ENCODE measurements at regions not wholly inside any gene's neighbourhood (a gene's known extent, or its start where the extent isn't known, plus 50 kb on each side); places are given as distances from the start of the nearest gene placed in this dataset.

GRCh38 chr6:21414065-21414464 is 179.5 kb upstream of the SOX4 start:
- TF ChIP-seq Cebpa-rat (IDR thresholded peaks at IDR 0.05), result no peak
- Histone ChIP-seq H3K4me3 (no peak overlapping the region), H3K4me1 (no peaks in the 10 kb centered on the region), H3K27me3 (no peaks in the 10 kb centered on the region), H3K9ac (no peak overlapping the region), H3K9me3 (peaks cover 15% of the 10 kb centered on the region), H4K20me1 (no peaks in the 10 kb centered on the region), H3K27ac (no peak overlapping the region), H3K36me3 (no peaks in the 10 kb centered on the region), H3K4me2 (no peak overlapping the region)

- no peaks in the 10 kb centered on the region for H3K27me3 ChIP-seq
- H3K9ac ChIP-seq, result no peak overlapping the region
- no peak overlapping the region for H3K4me3 ChIP-seq
- H3K27ac ChIP-seq, result no peak overlapping the region
- no peaks in the 10 kb centered on the region for H3K4me1 ChIP-seq
- H4K20me1 ChIP-seq, result no peaks in the 10 kb centered on the region
- H3K36me3 ChIP-seq, result no peaks in the 10 kb centered on the region
- no peaks in the 10 kb centered on the region; the same call in 1 of the 2 replicates for H3K9me3 ChIP-seq
- TF ChIP-seq Cebpa-rat (IDR thresholded peaks at IDR 0.05), result no peak
- no peak overlapping the region for H3K4me2 ChIP-seq
Measured at GRCh38 chr6:21420146-21420878, 173.2 kb upstream of the SOX4 start.

- no peaks in the 10 kb centered on the region for H3K27me3 ChIP-seq
- H4K20me1 ChIP-seq, result no peaks in the 10 kb centered on the region
- no peak for TF ChIP-seq Cebpa-rat (IDR thresholded peaks at IDR 0.05)
- no peak overlapping the region for H3K4me3 ChIP-seq
- no peaks in the 10 kb centered on the region for H3K4me1 ChIP-seq
- H3K4me2 ChIP-seq, result no peak overlapping the region
- no peak overlapping the region for H3K9ac ChIP-seq
- no peak overlapping the region for H3K27ac ChIP-seq
- no peaks in the 10 kb centered on the region for H3K36me3 ChIP-seq
- H3K9me3 ChIP-seq, result no peaks in the 10 kb centered on the region; the same call in 1 of the 2 replicates
Measured at GRCh38 chr6:21420926-21421325, 172.6 kb upstream of the SOX4 start.

GRCh38 chr6:21423106-21423854 is 170.3 kb upstream of the SOX4 start:
- no peak overlapping the region for H3K4me3 ChIP-seq
- no peaks in the 10 kb centered on the region for H4K20me1 ChIP-seq
- H3K27me3 ChIP-seq, result no peaks in the 10 kb centered on the region
- peaks cover 4% of the 10 kb centered on the region for H3K9me3 ChIP-seq
- no peak overlapping the region for H3K27ac ChIP-seq
- H3K4me2 ChIP-seq, result no peak overlapping the region
- H3K4me1 ChIP-seq, result no peaks in the 10 kb centered on the region
- no peak for TF ChIP-seq Cebpa-rat (IDR thresholded peaks at IDR 0.05)
- H3K9ac ChIP-seq, result no peak overlapping the region
- H3K36me3 ChIP-seq, result no peaks in the 10 kb centered on the region

GRCh38 chr6:21426841-21427490 is 166.6 kb upstream of the SOX4 start:
- H3K9me3 ChIP-seq, result peaks cover 4% of the 10 kb centered on the region
- no peak overlapping the region for H3K4me3 ChIP-seq
- H3K9ac ChIP-seq, result no peak overlapping the region
- H3K4me1 ChIP-seq, result no peaks in the 10 kb centered on the region
- H3K4me2 ChIP-seq, result no peak overlapping the region
- H3K27ac ChIP-seq, result no peak overlapping the region
- no peaks in the 10 kb centered on the region for H4K20me1 ChIP-seq
- no peaks in the 10 kb centered on the region for H3K27me3 ChIP-seq
- no peak for TF ChIP-seq Cebpa-rat (IDR thresholded peaks at IDR 0.05)
- H3K36me3 ChIP-seq, result no peaks in the 10 kb centered on the region

- no peaks in the 10 kb centered on the region for H3K4me1 ChIP-seq
- H3K9ac ChIP-seq, result no peak overlapping the region
- no peak overlapping the region for H3K27ac ChIP-seq
- no peak for TF ChIP-seq Cebpa-rat (IDR thresholded peaks at IDR 0.05)
- no peaks in the 10 kb centered on the region for H3K27me3 ChIP-seq
- no peak overlapping the region for H3K4me3 ChIP-seq
- no peaks in the 10 kb centered on the region for H4K20me1 ChIP-seq
- H3K9me3 ChIP-seq, result peaks cover 4% of the 10 kb centered on the region; the same call in 1 of the 2 replicates
- no peak overlapping the region for H3K4me2 ChIP-seq
- H3K36me3 ChIP-seq, result no peaks in the 10 kb centered on the region
Measured at GRCh38 chr6:21429291-21429690, 164.3 kb upstream of the SOX4 start.

GRCh38 chr6:21431526-21431925 is 162.0 kb upstream of the SOX4 start:
- no peak overlapping the region for H3K9ac ChIP-seq
- H3K27me3 ChIP-seq, result no peaks in the 10 kb centered on the region
- H3K9me3 ChIP-seq, result peaks cover 5% of the 10 kb centered on the region; the same call in 1 of the 2 replicates
- H3K4me2 ChIP-seq, result no peak overlapping the region
- H3K4me1 ChIP-seq, result 0 out of 2 replicates have a peak, but pooled peaks cover 3% of the 10 kb centered on the region
- no peak overlapping the region for H3K27ac ChIP-seq
- no peak overlapping the region for H3K4me3 ChIP-seq
- no peaks in the 10 kb centered on the region for H4K20me1 ChIP-seq
- TF ChIP-seq Cebpa-rat (IDR thresholded peaks at IDR 0.05), result no peak
- H3K36me3 ChIP-seq, result no peaks in the 10 kb centered on the region

- Histone ChIP-seq H3K27ac (no peak overlapping the region), H3K4me1 (peaks cover 50% of the 10 kb centered on the region), H3K9ac (no peak overlapping the region), H3K27me3 (no peaks in the 10 kb centered on the region), H3K4me2 (no peak overlapping the region), H3K4me3 (no peak overlapping the region), H3K36me3 (no peaks in the 10 kb centered on the region), H3K9me3 (peaks cover 4% of the 10 kb centered on the region; the same call in 1 of the 2 replicates), H4K20me1 (no peaks in the 10 kb centered on the region)
- no peak for TF ChIP-seq Cebpa-rat (IDR thresholded peaks at IDR 0.05)
Measured at GRCh38 chr6:21436625-21437024, 156.9 kb upstream of the SOX4 start.

GRCh38 chr6:21437581-21437980 is 156.0 kb upstream of the SOX4 start:
- Histone ChIP-seq H3K27me3 (no peaks in the 10 kb centered on the region), H4K20me1 (no peaks in the 10 kb centered on the region), H3K9me3 (peaks cover 4% of the 10 kb centered on the region; the same call in 1 of the 2 replicates), H3K27ac (peak overlapping the region; percentile 40; the same call in 1 of the 2 replicates), H3K4me1 (peaks cover 50% of the 10 kb centered on the region), H3K9ac (no peak overlapping the region), H3K4me2 (peak overlapping the region; percentile 67), H3K36me3 (no peaks in the 10 kb centered on the region), H3K4me3 (0 out of 2 replicates have a peak overlapping the region, but pooled peaks have one; percentile 15)
- no peak for TF ChIP-seq Cebpa-rat (IDR thresholded peaks at IDR 0.05)
